HG02938 (cell line): ENCODE measurements at regions not wholly inside any gene's neighbourhood (a gene's known extent, or its start where the extent isn't known, plus 50 kb on each side); places are given as distances from the start of the nearest gene placed in this dataset.
"Not testable (repeated sequence)": the region's sequence is repeated elsewhere in the genome, so short reads cannot be mapped to it uniquely, and the experiment has no call there.

Experiments used
- ATAC-seq: cut with Tn5 transposase; IDR thresholded peaks from one replicate; pipeline ENCODE4 v1.9.1; 2021; ENCODE audit warnings: mild to moderate bottlenecking, moderate library complexity; ENCODE audit not compliant: unreplicated experiment

DNA sequence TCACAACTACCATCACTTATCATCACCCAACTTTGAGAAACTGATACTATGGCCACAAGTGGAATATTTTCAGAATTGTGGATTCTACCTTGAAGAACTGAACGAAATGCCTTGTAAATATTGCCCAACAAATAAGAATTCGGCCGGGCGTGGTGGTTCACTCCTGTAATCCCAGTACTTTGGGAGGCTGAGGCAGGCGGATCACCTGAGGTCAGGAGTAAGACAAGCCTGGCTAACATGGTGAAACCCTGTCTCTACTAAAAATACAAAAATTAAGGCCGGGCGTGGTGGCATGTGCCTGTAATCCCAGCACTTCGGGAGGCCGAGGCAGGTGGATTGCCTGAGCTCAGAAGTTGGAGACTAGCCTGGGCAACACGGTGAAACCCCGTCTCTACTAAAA is 862.7 kb downstream of the ZPLD1 start:
- not testable (repeated sequence) for ATAC-seq

DNA sequence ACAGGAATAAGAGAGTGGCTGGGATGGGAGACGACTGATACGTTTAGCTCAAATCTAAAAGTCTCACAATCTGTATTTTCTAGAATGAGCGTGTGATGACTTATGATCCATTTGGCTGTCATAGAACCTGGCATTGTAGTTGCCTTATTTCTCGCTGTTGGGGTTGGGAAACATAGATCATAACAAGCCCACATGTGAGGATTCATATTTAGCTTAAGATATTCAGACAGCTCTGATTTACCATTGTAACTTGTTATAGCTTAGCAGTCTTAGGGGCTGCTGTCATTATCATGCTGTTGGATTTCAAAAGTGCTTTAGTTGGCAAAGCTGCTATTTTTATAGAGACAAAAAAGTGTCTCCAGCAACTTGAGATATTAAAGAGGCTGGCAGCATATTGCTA is 871.3 kb downstream of the ZPLD1 start:
- no peak for ATAC-seq

DNA sequence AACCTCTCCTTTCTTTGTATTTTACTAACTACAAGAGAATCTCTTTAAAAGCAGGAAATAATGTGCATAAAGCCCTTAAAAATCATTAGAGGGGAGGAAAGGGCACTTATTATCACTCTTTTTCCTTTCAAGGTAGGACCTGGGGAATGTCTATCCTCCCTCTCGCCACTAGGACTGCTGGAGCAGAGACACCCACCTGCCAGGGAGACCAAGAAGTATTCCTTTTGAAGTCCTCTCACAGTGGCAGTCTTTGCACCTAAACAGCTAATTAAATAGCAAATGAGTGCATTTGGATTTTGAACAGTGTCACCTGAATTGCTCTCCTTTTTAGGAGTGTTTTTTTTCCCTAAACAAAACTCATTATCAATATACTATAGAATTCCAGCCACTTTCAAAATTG is 874.1 kb downstream of the ZPLD1 start:
- ATAC-seq: no peak

DNA sequence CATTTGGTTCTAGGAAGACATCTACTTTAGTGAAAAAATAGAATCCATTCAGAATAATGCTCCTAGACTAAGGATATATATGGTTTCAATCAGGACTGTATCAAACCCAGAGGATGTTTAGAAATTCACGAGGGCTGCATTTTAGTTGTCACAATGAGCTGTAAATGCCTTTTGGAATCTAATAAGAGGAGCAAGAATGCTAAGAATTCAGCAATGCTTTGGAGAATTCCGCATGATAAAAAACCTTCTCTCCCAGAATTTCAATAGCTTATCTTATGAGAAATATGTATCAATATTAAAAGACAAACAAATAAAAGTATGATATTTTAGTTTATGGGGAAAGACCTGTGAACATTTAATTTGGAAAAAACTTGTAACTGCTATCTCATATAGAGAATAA is 885.1 kb downstream of the ZPLD1 start:
- no peak for ATAC-seq

DNA sequence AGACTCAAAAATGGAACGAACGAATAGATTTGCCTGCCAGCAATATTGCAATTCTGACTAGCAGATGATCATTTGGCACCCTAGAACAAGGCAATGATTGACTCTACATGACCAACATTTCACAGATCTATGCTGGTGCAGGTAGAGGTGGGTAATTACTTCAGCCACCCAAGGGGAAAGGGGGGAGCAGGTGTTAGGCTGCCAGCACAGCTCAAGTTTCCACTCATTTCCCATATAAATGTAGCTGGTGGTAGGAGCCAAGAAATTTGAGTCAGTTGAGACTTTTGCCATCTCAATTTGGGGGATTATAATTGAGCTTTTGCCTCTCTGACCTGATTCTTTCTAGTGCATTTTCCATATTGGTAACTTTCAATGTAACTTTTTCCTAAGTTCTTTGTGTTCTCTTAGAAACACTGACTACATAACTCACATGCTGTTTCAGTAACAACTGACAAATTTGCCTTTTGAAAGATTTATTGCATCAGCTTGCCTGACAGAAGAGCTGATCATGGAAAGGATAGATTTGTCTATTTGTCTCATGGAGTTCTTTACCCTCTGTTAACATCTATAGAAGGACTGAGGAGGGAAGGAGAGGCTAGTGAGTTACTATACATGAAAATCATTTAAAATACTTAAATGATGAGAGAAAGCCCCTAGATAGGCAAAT is 902.5 kb downstream of the ZPLD1 start:
- no peak for ATAC-seq

DNA sequence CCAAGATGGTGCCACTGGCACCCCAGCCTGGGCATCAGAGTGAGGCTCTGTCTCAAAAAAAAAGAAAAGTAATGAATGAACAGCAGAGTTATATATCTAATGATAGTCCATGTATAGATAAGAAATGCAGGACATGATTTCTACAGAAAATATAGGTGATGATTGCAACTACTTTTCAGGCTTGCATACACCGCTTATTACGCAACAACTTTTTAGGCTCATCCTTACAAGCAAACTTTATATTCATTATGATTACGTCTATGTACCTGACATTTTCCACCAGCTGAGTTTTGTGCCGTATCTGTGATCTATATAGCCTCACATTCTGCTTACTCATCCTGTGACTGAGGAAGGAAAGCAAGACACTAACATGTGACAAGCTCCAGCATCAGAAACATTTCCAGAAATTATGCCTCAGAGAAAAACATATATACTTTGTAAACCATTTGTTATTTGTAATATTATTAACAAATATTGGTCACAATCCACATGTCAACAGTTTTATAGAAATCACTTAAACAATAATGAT is 906.3 kb downstream of the ZPLD1 start:
- no peak for ATAC-seq

DNA sequence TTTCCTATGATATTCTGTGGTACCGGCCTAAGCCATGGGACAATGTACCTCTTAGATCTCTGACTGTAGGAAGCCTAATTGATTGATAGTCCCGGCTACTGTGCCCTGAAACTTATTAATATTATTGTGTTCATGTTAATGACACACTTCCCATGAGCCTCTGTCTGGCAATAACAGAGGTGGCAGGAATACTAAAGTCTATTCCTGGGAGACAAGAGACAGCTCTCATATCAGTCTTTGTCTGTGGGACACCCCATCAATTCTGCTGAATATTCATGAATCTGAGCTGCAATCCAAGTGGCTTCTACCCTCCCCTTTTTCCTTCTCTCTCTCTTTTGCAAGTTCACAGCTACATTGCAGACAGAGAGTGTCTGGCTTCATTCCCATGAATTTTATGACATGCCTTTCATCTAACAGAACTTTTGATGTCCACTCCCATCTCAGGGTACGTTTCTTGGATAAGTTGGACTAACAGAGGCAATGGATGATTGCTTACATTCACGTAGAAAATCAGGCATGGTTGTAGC is 907.5 kb downstream of the ZPLD1 start:
- no peak for ATAC-seq

DNA sequence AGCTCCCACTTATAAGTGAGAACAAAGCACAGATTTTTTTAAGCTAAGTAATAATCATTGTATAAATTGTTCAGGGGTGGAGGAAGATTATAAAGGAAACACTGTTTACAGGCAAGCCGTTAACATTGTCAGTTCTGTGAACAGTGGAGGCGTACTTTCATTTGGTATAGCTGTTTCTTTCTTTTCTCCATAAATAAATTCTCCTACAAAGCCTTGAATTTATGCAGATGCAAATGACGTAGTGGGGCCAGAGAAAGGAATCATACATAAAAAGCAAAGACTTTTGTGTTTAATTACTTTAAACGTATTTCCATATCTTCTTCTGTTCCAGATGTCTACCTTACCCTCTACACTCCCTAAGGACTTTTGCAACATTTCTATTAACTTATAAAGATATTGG is 914.9 kb downstream of the ZPLD1 start:
- ATAC-seq: no peak

DNA sequence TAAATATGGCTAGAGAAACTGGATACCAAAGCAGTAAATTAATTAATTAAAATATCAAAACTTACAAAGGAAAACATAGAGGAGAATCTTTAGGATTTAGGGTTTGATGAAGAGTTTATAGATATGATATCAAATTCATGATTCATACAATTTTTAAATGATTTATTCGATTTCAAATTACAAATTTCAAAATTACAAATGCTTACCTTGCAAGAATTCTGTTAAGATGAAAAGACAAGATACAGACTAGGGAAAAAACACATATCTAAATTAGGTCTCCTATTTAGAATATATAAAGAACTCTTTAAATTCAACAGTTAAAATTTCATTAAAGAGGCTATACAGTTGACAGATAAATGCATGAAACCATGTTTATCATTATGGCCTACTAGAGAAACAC is 930.7 kb downstream of the ZPLD1 start:
- no peak for ATAC-seq

DNA sequence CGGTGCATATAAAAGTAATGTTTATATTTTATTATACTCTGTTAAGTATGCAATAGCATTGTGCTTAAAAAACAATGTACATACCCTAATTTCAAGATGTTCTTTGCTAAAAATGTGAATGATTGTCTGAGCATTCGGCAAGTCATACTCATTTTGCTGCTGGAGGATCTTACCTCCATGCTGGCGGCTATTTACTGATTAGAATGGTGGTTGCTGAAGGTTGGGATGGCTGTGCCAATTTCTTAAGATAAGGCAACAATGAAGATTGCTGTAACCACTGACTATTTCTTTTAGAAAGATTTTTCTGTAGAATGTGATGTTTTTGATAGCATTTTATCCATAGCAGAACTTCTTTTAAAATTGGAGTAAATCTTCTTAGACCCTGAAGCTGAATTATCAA is 932.7 kb downstream of the ZPLD1 start:
- ATAC-seq: no peak

DNA sequence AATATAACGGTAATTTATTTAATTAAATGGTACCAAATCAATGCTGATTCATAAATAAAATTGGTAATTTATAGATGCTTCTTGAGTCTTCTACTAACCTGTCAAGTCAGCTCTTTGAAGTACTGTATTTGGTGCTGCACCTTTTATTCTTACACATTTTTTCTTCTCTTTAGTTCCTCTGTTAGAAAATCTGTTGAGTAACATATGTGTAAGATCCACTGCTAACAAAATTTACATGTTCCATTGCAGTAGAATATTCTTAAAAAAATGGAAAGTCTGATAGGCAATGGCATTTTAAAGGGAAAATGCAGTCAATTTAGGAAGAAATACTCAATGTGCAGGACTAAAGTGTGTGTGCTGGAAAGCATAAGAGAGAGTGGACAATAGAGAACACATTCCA is 936.6 kb downstream of the ZPLD1 start:
- ATAC-seq: no peak

DNA sequence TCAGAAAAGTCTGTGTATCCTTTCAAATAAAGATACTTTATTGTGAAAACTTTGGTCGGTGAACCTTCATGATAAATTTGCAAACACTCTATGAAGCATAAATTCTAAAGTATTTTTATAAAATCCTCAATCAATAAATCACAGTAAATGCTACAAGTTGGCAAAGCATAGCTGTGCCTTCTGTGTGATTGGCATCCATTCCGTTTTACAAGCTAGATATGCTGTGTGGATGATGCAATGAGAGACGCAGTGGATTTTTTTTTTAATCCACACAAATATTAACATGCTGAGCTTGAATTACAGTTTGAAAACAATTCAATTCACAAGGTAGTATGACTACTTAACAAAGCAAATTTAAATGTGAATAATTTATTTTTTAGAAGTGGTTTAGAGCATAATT is 937.2 kb downstream of the ZPLD1 start:
- no peak for ATAC-seq

DNA sequence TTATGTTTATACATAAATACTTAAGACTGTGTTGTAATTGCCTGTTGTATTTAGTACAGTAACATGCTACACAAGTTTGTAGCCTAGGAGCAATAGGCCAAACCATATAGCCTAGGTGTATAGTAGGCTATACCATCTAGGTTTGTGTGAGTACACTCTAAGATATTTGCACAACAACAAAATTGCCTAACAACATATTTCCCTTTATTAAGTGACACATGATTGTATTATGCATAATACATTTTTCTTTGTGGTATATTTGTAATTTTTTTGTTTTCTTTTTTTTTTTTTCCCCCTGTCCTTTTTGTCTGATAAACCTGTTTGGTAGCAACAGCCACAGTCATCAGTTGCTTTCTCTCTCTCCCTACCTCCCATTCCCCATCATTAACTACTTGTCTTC is 945.6 kb downstream of the ZPLD1 start:
- no peak for ATAC-seq

DNA sequence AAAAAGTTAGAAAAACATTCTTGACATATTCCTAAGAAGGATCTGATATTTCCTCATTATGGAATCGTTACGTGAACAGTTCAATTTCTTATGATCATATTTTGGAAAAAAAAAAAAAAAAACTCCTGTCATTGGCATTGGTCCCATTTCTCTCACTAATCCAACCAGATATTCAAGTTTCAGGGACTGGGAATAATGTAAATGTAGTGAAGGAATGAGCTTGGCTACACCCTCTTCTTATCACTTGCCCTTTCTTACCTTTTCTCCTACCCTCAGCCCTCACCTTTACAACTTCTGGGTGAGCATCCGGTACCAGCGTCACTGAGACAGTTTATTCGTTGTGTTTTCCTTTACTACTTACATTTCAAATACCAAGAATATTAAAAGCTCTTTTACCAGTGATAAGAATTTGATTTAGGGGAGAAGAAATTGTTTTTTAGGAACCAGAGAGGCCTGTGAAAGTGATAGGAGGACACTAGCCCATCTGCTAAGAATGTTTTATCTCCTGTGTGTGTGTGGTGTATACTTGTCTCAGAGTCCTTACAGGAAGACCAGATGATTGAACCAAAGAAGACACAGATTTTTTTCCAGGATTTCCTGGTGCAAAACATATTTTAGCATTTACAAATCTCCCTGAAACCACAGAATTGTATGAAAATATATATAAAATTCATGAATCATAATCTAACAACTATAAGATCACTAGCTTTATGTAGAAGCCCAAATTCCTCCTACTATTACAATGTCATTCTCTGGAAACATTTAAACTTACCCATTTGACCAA is 946.7 kb downstream of the ZPLD1 start:
- no peak for ATAC-seq

DNA sequence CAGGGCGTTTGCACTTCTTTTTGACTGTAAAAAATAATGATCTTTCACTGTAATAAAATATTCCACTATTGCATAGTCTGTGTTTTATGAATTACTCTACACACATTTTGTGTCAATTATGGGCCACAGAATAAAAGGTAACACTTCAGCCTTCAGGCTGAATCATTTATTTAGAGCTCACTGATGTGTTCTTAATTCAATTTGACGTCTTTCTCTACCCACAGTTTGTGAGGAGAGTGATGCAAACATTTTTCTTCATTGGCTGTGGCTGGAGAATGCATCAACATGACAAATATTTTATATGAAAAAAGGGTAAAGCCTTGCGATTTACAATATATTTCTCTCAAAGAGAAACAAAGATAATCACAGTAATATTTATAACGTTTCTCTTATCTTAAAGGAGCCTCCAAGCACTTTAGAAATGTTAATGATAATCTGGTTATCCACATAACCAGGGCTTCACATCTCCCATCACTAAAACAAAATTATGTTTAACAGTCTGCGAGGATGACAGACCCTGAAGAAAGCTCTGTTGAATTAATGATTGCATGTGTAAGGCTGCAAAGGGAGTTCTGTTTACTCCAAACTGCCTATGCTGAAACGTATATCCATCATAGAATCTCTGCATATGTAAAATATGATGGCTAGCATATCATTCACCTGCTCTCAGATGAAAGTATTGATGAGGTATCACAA is 951.3 kb downstream of the ZPLD1 start:
- no peak for ATAC-seq

DNA sequence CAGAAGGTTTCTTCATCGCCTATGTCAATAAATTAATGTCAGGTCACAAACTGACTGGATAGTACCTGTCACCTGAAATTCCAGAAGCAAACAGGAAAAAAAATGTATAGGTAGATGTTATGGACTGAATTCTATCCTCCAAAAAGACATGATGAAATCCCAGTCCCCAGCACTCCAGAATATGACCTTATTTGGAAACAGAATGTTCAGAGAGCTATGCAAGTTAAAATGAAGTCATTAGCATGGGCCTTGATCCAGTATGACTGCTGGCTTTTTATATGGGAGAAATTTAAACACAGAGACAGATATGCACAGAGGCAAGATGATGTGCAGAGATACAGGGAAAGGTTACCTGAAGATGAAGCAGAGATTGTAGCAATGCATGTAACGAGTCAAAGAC is 953.4 kb downstream of the ZPLD1 start:
- no peak for ATAC-seq

DNA sequence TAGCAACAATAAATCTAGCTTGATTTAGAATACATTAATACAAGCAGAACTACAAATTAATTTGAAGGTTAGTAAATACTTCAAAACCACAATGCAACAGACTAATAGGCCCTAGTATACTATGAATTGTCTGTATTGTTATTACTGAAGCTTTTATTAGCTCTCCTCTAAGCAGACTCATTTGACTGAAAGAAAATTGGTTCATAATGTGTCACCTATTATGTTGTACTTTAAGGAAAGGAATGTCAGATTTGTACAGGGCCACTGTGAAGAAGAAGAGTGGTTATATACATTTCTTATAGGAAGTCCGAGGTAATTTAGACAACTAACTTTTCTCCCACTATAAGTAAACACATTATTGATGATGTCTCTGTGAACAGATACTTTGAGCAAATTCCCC is 954.5 kb downstream of the ZPLD1 start:
- ATAC-seq: no peak

DNA sequence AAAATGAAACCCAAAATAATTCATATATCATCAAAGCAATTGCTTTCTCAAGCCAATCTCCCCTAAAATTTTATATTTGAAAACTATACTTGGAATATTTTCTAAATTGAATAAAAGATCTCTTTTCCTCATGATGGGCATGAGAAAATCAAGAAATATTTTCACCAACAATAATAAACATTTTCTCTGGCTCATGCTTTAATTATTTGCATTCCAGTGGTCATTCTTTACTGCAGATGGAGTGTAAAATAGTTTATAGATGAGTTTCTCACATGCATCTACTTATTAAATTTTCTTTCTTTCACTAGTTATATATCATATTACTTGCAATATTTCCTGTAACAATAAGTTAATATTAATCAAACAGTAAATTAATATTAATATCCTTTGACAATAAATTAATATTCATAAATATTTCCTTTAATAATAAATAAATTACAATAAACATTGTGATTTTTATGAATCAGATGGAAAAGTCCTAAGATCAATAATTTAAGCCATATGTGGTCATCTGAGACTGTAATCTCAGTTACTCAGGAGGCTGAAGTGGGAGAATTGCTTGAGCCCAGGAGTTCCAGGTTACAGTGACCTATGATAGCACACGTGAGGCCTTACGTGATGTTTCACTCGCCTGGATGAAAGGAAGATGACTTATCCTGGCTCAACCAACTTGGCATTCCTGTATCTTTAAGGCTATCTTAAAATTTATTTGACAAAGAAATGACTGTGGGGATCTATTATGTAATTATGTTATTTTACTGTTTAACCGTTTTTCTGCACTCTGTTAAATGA is 958.8 kb downstream of the ZPLD1 start:
- no peak for ATAC-seq

DNA sequence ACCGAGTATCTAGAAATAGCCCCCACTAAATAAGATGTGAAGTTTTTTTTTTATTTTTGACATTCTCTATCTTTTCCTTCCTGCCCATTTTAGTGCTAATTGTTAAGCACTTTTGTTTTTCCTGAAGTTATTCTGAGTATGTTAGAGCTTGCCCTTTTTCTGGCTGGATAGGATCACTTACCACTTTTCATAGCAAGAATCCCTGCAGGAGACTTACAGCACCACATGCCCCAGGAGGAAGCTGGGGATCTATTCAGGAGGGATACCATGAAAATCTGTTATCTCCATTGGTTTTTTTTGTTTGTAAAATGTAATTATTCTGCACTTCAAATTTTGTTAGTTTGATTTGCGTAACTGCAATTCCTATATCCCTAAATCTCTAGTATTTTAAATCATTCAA is 968.4 kb downstream of the ZPLD1 start:
- no peak for ATAC-seq

DNA sequence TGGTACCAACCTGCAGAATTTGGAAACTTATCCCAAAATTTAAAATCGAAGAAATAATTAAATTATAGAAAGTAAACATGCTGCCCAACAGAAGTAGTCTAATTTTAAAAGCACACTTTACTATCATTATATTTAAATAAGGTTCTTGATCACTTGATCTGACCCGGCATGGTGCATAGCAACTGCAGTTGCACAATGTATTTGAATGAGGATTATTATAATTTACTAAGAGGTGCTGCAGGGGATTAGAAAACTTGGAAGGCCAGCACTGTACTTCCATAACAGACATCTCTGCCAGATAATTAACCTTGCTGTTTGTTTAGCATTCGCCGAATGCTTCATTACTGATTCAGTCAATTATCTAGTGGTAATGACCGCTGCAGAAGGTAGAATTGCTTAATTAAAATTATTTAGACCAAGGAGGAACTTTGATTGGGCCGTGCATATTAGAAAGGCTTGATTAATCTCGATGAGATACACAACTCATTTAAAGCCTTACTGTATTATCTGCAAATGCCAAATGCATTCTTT is 971.6 kb downstream of the ZPLD1 start:
- no peak for ATAC-seq

DNA sequence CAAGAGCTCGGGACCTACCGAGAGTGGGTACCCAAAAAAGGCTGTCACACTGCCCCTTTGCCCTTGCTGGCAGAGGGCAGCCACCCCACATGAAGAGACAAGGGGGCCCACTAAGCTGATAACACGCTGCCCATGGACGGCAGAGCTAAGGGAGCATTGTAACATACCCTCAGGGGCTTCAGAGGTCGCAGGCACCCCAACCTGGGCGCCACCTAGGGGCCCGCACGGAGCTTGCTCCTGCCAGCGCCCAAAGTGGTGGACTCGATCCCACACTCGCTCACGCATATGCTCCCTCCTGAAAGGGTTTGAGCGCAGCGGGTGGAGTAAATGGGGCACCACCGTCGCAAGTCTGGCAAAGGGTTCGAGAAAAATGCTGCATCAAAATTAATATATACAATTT is 975.4 kb downstream of the ZPLD1 start:
- ATAC-seq: no peak
